GM18508 (cell line): ENCODE measurements at regions not wholly inside any gene's neighbourhood (a gene's known extent, or its start where the extent isn't known, plus 50 kb on each side); places are given as distances from the start of the nearest gene placed in this dataset.

Experiments
- ATAC-seq: cut with Tn5 transposase; IDR thresholded peaks from one replicate; pipeline ENCODE4 v1.9.1; 2021; ENCODE audit warnings: moderate number of reproducible peaks; ENCODE audit not compliant: insufficient read depth, unreplicated experiment

DNA sequence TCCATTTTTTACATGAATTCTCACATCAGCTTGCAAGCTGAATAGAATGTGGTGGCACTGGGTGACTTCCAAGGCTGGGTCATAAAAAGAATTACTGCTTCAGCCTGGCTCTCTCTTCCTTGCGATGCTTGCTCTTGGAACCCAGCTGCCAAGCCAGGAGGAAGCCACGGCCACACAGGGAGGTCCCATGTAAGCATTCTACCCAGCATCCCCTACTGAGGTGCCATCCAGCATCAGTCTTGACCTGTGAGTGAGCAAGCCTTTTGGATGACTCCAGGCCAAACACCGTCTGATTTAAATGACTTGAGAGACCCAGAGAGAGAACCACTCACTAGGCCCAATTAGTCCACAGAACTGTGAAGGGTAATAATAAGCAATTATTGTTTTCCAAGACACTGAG, 750.3 kb upstream of the RAB6C start:
- no peak for ATAC-seq

GRCh38 chr2:129229830-129230441, 749.5 kb upstream of the RAB6C start:
- no peak for ATAC-seq

GRCh38 chr2:129231924-129232323, 747.5 kb upstream of the RAB6C start:
- ATAC-seq: no peak

- ATAC-seq: no peak
Observed at GRCh38 chr2:129233166-129233565, 746.3 kb upstream of the RAB6C start.

DNA sequence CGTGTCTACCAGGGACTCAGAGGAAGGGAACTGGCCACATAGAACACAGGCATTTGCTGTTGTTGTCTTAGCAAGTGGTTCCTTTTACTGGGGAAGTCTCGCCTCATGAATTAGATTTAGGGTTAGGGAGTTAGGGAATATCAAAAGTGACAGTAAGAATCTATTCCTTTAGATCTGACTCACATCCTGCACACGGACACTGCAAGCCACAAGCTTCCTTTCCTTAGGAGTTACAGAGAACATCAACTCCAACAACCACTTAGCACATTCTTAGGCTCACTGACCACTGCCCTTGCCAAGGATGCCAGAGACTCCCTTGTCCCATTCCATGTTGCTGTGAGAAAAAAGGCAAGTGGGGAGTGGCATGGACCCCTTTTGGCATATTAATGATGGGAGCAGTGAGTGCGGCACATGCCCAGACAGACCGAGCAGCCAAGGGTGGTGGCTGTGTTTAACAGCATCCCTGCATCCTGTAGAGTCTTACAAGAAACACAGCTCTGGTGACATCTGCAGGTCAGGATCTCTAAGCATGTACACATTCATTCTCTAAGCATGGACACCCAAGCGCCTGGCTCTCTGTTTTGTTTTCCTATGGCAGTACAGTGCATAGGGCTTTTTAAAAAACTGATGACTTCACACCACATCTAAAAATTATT, 745.6 kb upstream of the RAB6C start:
- no peak for ATAC-seq

DNA sequence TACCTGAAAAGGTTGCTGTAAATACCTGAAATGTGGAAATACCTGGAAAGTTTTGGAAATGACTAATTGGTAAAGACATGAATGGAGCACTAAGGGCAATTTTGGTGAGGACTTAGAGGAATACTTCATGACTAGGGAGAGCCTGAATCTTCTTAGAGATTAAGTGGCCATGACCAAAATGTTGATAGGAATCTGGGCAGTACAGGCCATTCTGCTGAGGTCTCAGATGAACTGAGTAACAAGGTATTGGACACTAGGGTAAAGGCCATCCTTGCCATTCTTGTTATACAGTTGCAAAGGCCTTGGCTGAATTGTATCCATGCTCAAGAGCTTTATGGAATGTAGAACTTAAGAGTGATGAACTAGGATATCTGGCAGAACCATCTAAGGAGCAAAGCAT, 742.9 kb upstream of the RAB6C start:
- no peak for ATAC-seq

DNA sequence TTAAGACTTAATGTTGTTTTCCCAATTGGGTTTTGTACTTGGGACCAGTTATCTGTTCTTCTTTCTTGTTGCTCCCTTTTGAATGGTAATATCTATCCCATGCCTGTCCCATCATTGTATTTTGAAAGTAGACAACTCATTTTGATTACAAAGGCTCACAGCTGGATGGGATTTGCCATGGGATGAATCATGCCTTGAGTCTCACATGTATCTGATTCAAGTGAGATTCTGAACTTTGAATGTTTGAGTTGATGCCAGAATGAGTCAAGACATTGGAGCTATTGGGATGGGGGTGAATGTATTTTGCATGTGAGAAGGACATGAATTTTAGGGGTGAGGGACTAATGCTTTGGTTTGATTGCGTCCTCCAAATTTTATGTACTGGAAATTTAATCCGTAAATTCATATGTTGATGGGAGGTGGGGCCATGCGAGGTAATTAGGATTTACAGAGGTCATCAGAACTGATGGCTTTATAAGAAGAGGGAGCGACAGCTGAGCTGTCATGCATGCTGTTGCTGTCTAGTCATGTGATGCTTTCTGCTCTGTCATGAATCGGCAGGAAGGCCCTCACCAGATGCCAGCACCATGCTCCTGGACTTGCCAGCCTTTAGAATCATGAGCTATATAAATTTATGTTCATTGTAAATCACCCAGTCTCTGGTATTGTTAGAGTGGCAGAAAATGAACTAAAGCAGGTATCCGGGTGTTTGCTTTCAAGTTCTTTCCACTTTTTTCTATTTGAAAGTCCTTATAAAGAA, 741.3 kb upstream of the RAB6C start:
- ATAC-seq: no peak

DNA sequence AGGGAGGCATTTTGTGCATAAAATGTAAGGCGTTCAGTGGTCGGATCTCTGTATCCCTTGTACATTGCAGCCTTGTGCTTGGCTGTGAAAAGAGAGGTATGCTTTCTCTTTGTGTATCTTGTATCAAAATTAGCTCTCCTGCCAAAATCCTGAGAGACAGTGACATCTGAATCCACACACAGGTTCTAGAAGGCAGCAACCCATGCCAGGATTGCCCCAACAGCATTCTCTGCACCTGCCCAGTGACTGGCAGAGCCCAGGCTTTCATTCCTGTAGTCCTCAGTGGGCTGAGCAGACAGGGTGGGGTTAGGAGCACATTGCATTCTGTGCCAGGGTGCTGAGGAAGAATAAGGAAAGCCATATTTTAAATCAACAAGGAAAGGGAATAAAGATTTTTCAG, 740.3 kb upstream of the RAB6C start:
- no peak for ATAC-seq

DNA sequence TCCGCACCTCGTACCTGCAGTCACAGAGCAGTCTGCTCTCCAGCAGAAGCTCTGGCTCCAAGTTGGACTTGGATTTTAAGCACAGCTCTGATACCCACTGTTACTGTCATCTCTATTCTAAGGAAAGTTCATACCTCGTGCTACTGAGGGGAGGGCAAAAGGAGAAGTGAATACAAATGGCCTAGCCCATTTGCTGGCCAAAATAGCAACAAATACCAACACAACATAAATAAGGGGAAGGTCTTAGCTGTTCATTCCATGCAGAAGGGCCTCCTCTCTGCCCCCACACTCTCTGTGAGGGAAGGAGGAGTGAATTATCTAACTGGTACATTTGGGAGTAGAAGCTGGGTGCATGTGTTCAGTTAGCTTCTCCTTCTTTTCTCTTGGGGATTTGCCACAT, 739.4 kb upstream of the RAB6C start:
- no peak for ATAC-seq

DNA sequence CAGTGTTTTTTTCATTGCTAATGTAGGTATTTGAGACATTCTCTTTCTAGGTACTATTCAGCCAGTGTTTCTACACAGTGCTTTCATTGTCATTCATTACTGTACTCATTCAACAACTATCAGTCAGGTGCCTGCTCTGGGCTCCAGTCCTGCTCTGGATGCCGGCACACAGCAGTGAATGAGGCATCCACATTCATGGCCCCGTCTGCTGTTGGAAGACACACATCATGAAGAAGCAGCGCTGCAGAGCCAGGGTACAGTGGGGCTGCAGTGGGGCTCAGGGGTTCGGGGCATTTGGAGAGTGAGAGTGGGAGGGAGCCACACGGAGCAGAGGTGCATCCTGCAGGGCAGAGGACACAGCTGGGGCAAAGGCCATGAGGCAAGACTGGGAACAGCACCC, 737.2 kb upstream of the RAB6C start:
- no peak for ATAC-seq

- ATAC-seq: no peak
Observed at GRCh38 chr2:129247751-129248150, 731.7 kb upstream of the RAB6C start.

- no peak for ATAC-seq
Observed at GRCh38 chr2:129248198-129248597, 731.3 kb upstream of the RAB6C start.

- no peak for ATAC-seq
Observed at GRCh38 chr2:129252781-129253460, 726.5 kb upstream of the RAB6C start.

GRCh38 chr2:129253461-129253812, 726.0 kb upstream of the RAB6C start:
- no peak for ATAC-seq

GRCh38 chr2:129254718-129255117, 724.7 kb upstream of the RAB6C start:
- ATAC-seq: no peak

GRCh38 chr2:129255610-129256313, 723.7 kb upstream of the RAB6C start:
- ATAC-seq: no peak

DNA sequence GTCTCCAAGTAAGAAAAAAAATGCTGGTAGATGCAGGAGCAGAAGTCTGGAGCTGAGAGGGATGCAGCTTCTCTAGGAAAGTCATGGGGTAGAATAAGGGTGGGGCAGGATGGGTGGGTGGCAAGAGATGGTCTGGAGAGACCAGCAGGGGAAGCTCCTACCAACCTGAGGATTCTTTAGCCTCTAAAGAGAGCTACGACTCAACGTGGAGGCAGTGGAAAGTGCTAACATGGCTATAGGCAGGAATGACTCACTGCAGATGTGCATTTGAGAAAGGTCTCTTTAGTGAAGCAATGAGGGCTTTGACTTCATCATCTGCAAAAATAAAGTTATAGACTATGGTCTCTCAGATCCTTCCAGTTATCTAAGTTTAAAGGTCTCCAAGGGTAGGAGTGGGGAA, 722.8 kb upstream of the RAB6C start:
- ATAC-seq: no peak

GRCh38 chr2:129262934-129263333, 716.5 kb upstream of the RAB6C start:
- no peak for ATAC-seq

GRCh38 chr2:129263939-129264338, 715.5 kb upstream of the RAB6C start:
- ATAC-seq: no peak

GRCh38 chr2:129267559-129267958, 711.9 kb upstream of the RAB6C start:
- no peak for ATAC-seq
